SW480 (cell line): ENCODE measurements at regions not wholly inside any gene's neighbourhood (a gene's known extent, or its start where the extent isn't known, plus 50 kb on each side); places are given as distances from the start of the nearest gene placed in this dataset.

Source experiments
- DNase-seq: peaks from one replicate; pipeline ENCODE4 v3.0.0-alpha.2; 2016; ENCODE audit warnings: low spot score

DNA sequence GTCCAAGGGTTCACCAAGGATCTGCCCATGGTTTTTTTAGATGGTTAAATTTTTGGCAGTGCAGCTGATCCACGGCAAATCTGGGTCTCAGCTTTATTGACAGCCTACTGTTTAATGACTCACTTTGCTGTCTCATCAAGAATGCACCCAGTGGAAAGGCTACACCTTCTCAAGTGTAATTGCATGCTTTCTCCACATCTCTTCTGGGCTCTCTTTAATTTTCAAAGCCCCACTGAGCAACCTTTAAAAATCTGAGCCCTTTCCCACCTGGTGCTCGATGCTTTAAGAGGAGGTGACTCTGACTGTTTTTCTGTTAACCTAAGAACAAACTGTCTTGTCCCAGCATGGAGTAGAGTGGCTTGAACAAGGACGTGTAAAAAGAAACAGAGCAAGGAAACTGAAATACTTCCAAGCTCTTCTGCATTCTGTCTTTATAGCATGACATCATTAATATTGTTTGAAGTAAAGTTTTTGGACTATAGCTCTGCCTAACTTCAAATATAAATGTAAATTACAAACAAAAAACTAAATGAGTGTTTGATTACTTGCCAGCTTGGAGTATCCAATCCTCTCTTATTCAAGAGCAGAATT, 214.2 kb upstream of the KRR1 start:
- peak; percentile 84 for DNase-seq

DNA sequence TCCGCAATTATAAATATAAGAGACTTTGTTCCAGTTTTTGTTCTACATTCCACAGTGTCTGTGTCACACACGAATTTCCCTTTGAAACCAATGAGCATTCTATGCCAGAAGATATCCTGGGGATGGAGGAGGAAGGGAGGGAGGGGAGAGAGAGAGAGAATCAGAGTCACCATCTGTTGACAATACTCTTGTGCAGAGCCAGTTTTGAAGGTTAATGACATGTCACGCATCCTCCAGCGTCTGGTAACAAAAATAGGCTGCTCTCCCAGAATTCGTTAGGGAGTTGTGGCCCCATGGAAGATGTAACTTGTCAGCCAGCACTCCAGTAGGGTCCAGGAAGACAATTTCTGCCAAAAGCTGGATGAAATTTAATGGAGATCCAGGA, 213.5 kb upstream of the KRR1 start:
- peak; percentile 89 for DNase-seq

GRCh38 chr12:75724307-75724927, 213.0 kb upstream of the KRR1 start:
- DNase-seq = no peak

GRCh38 chr12:75722714-75723200, 211.3 kb upstream of the KRR1 start:
- DNase-seq = peak; percentile 86

DNA sequence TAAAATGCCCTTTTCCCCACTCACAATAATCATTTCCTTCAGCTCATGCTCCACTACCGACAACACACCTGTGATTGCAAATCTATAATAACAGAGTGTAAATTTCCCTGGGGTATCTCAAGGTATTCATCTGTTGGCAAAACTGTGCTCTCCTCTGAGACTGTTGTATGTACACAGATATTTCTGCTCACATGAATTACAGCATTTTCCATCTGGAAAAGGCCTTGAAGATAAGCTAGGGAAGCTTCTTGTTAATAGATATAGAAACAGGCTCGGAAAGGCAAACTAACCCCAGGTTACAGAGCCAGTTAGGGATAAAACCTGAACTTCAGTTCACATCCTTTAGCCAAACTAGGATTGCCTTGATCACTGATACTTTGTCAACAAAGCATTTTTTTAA, 210.4 kb upstream of the KRR1 start:
- DNase-seq = no peak

- no peak for DNase-seq
Observed at GRCh38 chr12:75720812-75721641, 209.6 kb upstream of the KRR1 start.

GRCh38 chr12:75717902-75718301, 206.5 kb upstream of the KRR1 start:
- no peak for DNase-seq

GRCh38 chr12:75716291-75717025, 205.0 kb upstream of the KRR1 start:
- no peak for DNase-seq

DNA sequence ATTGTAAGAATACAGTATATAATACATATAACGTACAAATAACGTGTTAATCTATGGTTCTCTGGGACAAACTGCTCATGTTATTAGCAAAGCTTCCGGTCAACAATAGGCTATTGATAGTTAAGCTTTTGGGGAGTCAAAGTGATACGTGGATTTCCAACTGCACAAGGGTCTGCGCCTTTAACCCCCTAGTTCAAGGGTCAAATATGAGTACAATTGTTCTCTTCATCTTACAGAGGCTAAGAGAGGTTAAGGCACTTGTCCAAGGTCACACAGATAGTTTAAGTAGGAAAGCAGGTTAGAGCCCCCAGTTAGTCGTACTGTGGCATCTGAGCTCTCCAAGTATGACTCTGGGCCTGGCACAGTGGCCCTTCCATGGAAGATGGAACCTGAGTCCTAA, 204.3 kb upstream of the KRR1 start:
- DNase-seq = no peak

DNA sequence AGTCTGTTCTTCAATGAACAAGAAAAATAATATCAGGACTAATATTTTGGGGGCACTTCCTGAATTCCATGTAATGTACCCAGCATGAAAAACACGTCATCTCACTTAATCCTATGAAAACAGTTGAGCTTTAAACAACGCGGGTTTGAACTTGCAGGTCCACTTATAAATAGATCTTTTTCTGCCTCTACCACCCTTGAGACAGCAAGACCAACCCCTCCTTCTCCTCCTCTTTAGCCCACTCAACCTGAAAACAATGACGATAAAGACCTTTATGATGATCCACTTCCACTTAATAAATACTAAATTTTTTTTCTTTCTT, 203.9 kb upstream of the KRR1 start:
- DNase-seq = no peak

DNA sequence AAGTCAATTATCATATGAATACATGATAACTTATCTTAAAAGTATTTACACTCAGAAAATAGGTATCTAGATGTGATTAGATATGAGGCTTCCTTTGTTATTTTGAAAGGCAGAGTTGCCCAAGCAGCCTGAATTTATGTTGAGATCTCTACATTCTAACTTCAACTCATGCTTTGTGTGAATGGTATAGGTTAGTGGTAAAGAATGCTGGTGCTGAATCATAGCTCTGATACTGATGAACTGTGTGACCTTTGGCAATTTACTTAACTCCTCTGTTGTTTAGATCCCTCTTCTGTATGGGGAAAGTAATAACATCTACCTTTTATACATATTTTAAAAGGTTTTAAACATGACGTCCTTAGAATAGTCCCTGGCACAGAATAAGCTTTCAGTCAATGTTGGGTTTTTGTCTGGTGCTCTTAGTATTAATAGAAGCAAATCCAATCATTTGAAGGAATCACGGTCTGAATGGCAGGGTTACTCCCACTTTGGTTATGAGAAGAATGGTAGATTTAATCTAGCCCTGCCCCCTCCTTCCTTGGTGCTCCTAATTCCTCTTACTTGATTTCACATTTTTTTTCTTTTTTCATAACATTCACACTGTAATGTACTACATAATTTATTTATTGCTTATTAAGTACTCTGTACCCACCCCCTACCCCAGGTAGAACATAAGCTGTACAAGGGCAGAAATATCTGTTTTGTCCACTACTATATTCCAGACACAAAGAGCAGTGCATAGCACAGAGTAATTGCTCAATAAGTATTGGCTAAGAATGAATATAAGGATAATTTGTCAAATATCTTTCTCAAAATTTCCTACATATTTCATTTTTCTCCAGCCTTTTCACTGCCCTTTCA, 203.3 kb upstream of the KRR1 start:
- no peak for DNase-seq

- DNase-seq = no peak
Observed at GRCh38 chr12:75713434-75713833, 202.0 kb upstream of the KRR1 start.

GRCh38 chr12:75712223-75712622, 200.8 kb upstream of the KRR1 start:
- no peak for DNase-seq

DNA sequence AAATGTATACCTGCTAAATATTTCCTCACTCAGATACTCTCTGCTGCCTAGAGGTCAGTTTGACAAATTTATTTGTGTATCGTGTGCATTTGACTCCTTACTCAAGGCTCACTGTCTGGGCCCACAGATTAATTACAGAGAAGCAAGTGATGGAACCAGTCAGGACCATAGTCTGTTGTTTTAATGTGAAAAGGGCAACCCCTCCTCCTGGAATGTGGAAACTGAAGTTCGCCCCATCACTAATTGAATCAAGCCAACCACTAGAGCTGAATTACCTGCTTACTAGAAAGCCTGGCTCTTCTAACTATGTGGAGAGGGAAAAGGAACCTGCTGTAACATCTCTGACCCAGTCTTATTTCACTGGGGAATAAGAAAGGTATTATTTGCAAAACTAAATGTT, 199.9 kb upstream of the KRR1 start:
- DNase-seq = no peak

GRCh38 chr12:75710361-75711069, 199.1 kb upstream of the KRR1 start:
- DNase-seq = no peak

DNA sequence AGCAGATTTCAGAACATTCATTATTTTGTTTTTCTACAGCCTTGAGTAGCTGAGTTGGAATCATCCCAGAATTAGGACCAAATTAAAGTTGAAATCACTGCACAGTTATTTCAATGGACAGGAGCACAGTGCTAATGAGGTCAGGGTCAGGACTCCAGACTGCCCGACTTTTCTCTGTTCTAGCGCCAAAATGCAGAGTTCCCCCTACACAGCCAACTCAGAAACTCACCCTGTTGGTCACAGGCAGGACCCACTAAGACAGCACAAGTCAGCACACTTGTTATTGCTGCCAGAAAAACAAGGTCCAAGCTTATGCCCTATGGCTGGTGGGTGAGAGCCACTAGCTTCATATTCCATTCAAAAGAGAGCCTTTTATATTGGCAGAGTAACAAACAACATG, 198.1 kb upstream of the KRR1 start:
- no peak for DNase-seq

GRCh38 chr12:75708802-75709201, 197.4 kb upstream of the KRR1 start:
- DNase-seq = no peak

DNA sequence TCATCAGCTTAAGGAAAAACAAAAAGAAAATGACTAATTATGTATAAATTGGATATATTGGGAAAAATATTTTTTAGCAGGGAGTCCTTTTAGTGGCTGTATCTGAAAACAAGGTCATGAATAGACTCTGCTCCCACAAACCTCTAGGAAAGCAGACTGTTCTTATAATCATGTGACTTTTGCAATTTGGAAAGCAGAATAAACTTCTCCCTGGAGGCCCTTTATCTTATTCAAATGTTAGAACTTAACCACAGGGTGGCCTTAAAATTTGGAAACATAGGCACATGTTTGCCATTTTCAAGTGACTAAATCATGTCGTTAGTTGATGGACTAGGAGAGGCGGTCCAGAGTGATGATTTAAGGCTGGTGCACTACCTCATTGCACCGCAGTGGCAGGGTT, 196.6 kb upstream of the KRR1 start:
- DNase-seq = no peak

DNA sequence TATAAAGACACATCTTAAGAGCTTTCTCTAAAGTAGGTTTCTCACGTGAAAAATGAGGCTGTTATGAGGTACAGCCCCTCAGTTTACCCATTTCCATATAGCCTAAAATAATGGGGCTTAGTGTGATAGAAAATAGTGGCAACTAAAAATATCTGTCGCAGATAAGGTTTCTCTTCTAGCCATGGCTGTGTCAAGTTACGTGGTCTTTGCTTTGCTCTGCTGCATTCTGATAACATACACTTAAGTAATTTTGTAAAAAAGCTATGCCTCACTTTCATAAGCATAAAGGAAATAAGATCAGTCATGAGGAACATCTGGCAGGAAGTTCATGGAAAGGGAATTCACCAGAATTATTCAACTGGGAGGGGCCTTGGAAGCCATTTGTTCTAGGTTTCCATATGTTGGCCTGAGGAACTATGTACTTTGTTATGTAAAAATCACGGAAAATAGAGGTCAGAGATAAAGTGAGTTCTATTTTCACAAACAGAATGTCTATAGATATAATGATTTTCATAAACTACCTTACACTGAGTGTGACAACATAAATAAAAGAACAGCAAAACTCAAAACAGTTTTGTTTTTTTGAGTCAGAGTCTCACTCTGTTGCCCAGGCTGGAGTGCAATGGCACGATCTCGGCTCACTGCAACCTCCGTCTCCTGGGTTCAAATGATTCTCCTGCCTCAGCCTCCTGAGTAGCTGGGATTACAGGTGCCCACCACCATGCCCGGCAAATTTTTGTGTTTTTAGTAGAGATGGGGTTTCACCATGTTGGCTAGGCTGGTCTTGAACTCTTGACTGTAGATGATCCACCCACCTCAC, 195.6 kb upstream of the KRR1 start:
- DNase-seq = no peak
